Gastrocnemius medialis (tissue), 4 donors: ENCODE measurements at regions not wholly inside any gene's neighbourhood (a gene's known extent, or its start where the extent isn't known, plus 50 kb on each side); places are given as distances from the start of the nearest gene placed in this dataset.

Source experiments
- ATAC-seq, 2 donors: fragments of 150-250 bp; one replicate each; pipeline ENCODE4 v1.9.1; 2016
- DNase-seq, 2 donors: peaks; one replicate each; pipeline ENCODE4 v3.0.0-alpha.2; 2019
- H3K27ac ChIP-seq, 4 donors: fragments of 200-600 bp; sonication (generic); 1 replicate in 1 of 4; 2 replicates in 3 of 4; pipeline ENCODE4 v1.5.1; 2016 to 2018; ENCODE audit warnings: mild to moderate bottlenecking in 2 of 4, moderate library complexity in 1 of 4
- H3K27me3 ChIP-seq, 3 donors: fragments of 200-600 bp; sonication (generic) in 2 of 3; 1 replicate in 1 of 3; 2 replicates in 2 of 3; pipeline versions ENCODE4 v1.5.1 to v1.6.0; 2016 to 2019; ENCODE audit warnings: mild to moderate bottlenecking in 1 of 3, moderate library complexity in 1 of 3
- H3K36me3 ChIP-seq, 2 donors: fragments of 200-600 bp; sonication (generic) in 1 of 2; one replicate each; pipeline ENCODE4 v1.5.1; 2017 to 2018
- H3K4me1 ChIP-seq, 2 donors: fragments of 200-600 bp; sonication (generic) in 1 of 2; one replicate each; pipeline ENCODE4 v1.5.1; 2016 to 2017; ENCODE audit warnings: mild to moderate bottlenecking in 2 of 2
- H3K4me3 ChIP-seq, 4 donors: fragments of 200-600 bp; sonication (generic) in 3 of 4; 1 replicate in 1 of 4; 2 replicates in 3 of 4; pipeline ENCODE4 v1.5.1; 2016 to 2019; ENCODE audit warnings: mild to moderate bottlenecking in 2 of 4
- H3K9me3 ChIP-seq, 3 donors: fragments of 200-600 bp; sonication (generic) in 2 of 3; 1 replicate in 1 of 3; 2 replicates in 2 of 3; pipeline ENCODE4 v1.5.1; 2016 to 2019
- POLR2A ChIP-seq, 2 donors: fragments of 450-650 bp; IDR thresholded peaks; one replicate each; pipeline ENCODE4 v1.6.1; 2017; ENCODE audit warnings: antibody characterized with exemption in 2 of 2, mild to moderate bottlenecking in 2 of 2, moderate library complexity in 2 of 2
- in situ Hi-C, 4 donors: fragments of 200-750 bp; cut with MboI; loops; one replicate each; pipeline versions ENCODE4 v1.15.0 to v1.8.0; 2017; ENCODE audit warnings: low sequenced_read_pairs in 4 of 4
- intact Hi-C: fragments of 100-400 bp; cut with DNase I; formaldehyde crosslinking; loops from one replicate; pipeline ENCODE4 v1.15.1; 2023; ENCODE audit warnings: low total_unique reads
- TF ChIP-seq, protein P1 (sequence below), 5 experiments: fragments of 450-650 bp in 3 of 5; fragments of 200-600 bp in 2 of 5; sonication (generic) in 2 of 5; IDR thresholded peaks in 4 of 5; conservative IDR thresholded peaks in 1 of 5; 1 replicate in 4 of 5; 2 replicates in 1 of 5; pipeline ENCODE4 v1.5.1; 2016 to 2019; ENCODE audit warnings: antibody characterized with exemption in 5 of 5, mild to moderate bottlenecking in 3 of 5, moderate library complexity in 3 of 5

DNA sequence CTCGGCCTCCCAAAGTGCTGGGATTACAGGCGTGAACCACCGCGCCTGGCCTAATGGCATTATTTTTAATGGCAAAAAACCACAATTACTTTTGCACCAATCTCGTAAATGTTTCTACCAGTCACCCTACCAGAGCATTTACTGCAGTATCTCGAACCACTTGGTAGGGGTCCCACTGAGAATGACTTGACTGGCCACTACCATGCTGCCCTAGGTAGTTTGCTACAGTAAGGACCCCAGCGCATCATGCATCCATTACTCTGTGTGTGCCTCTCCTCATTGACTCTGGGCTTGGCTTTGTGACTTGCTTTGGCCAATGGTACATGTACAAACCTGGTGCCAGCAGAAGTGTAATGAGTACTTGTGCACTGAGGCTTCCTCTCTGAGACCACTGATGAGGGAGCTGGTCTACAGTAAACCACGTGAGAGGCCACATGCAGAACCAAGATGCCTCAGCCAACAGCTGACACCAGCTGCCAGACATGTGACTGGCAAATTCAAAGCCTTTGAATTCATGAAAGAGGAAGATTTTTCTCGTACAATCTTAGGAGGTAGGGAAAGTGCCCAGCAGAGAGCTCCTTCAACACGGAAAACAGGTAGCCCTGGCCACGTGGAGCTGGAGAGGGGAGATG, 421.7 kb upstream of the C16orf82 start:
- no peak for DNase-seq
- TF ChIP-seq POLR2A (IDR thresholded peaks at IDR 0.05) = no peak
- TF ChIP-seq, protein P1, sequence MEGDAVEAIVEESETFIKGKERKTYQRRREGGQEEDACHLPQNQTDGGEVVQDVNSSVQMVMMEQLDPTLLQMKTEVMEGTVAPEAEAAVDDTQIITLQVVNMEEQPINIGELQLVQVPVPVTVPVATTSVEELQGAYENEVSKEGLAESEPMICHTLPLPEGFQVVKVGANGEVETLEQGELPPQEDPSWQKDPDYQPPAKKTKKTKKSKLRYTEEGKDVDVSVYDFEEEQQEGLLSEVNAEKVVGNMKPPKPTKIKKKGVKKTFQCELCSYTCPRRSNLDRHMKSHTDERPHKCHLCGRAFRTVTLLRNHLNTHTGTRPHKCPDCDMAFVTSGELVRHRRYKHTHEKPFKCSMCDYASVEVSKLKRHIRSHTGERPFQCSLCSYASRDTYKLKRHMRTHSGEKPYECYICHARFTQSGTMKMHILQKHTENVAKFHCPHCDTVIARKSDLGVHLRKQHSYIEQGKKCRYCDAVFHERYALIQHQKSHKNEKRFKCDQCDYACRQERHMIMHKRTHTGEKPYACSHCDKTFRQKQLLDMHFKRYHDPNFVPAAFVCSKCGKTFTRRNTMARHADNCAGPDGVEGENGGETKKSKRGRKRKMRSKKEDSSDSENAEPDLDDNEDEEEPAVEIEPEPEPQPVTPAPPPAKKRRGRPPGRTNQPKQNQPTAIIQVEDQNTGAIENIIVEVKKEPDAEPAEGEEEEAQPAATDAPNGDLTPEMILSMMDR (IDR thresholded peaks at IDR 0.05 in 4 of 5, conservative IDR thresholded peaks at IDR 0.05 in 1 of 5) = no peak
- Histone ChIP-seq H3K36me3 (no peaks in the 10 kb centered on the region), H3K4me3 (no peak overlapping the region), H3K4me1 (no peaks in the 10 kb centered on the region), H3K9me3 (no peaks in the 10 kb centered on the region), H3K27me3 (no peaks in the 10 kb centered on the region), H3K27ac (no peak overlapping the region)
- intact Hi-C loops (no loop called here), in situ Hi-C loops (no loop called here)
- no peak for ATAC-seq

DNA sequence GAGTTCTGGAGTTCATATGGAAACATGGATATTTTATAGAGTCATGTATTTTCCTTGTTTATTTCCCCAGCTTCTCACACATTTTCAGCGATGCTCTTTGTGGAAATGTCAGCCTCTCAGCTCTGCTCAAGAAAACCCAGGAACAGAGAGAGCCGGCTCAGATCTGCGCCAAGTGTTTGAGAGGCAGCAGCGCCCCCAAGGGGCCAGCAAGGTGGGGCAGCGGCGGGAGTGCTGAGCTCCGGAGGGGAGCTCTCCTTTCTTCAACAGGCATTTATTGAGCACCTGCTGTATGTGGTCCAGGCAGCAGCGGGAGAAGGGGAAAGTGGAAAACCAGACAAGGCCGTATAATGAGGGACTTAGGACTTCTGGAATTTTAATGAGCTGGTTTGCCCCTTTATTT, 421.1 kb upstream of the C16orf82 start:
- ATAC-seq = no peak
- intact Hi-C loops = no loop called here

DNA sequence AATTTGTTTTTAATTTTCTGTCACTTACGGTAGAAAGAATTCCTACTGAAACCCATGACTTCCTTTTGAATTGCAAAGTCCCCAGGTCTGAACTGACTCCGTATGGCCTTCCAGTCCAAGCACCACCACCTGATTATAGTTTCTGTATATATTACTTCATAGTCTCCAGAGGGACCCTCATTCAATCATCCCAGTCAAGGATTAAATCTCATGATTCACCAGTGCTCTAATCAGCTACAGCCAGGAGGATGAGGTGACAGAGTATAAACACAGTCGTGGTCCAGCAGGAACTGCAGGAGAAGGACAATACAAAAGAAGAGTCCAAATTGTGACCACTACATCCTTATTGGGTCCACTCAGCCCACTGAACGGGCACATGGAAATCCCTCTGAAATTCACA, 418.9 kb upstream of the C16orf82 start:
- no peaks in the 10 kb centered on the region for H3K36me3 ChIP-seq
- in situ Hi-C loops (no loop called here), intact Hi-C loops (no loop called here)
- no peak for ATAC-seq
- H3K27me3 ChIP-seq = no peaks in the 10 kb centered on the region
- no peak for DNase-seq
- H3K27ac ChIP-seq = no peak overlapping the region
- H3K9me3 ChIP-seq = no peaks in the 10 kb centered on the region
- no peak overlapping the region for H3K4me3 ChIP-seq
- TF ChIP-seq, protein P1 (IDR thresholded peaks at IDR 0.05 in 4 of 5, conservative IDR thresholded peaks at IDR 0.05 in 1 of 5) = no peak
- TF ChIP-seq POLR2A (IDR thresholded peaks at IDR 0.05) = no peak
- no peaks in the 10 kb centered on the region for H3K4me1 ChIP-seq

More for the DNA sequence above, 421.1 kb upstream of the C16orf82 start:
- in situ Hi-C loops = no loop called here
- H3K27me3 ChIP-seq = no peaks in the 10 kb centered on the region
- H3K4me1 ChIP-seq = no peaks in the 10 kb centered on the region
- TF ChIP-seq, protein P1 (IDR thresholded peaks at IDR 0.05 in 4 of 5, conservative IDR thresholded peaks at IDR 0.05 in 1 of 5) = no peak
- TF ChIP-seq POLR2A (IDR thresholded peaks at IDR 0.05) = no peak
- no peak for DNase-seq
- H3K27ac ChIP-seq = no peak overlapping the region
- H3K4me3 ChIP-seq = no peak overlapping the region
- H3K9me3 ChIP-seq = no peaks in the 10 kb centered on the region
- H3K36me3 ChIP-seq = no peaks in the 10 kb centered on the region

DNA sequence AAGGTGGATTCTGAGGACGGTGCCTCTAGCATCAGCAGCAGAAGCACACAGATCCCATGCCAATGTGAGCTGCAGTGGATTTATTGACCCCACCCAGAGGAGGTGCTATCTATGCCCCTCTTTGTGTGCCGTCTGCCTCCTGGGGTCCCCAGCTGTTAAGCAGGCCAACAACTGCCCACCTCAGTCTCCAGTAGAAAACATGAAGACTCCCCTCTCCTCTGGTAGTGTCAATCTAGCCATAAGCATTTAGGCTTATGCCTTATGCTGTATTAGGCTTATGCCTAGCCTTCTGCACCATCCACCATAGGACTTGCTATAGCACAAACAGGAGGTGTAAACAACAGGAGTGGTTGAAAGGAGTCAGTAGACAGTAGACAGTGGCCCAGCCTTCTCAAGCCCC, 417.9 kb upstream of the C16orf82 start:
- no peaks in the 10 kb centered on the region for H3K36me3 ChIP-seq
- TF ChIP-seq POLR2A (IDR thresholded peaks at IDR 0.05) = no peak
- TF ChIP-seq, protein P1 (IDR thresholded peaks at IDR 0.05 in 4 of 5, conservative IDR thresholded peaks at IDR 0.05 in 1 of 5) = no peak
- no peak overlapping the region for H3K4me3 ChIP-seq
- H3K4me1 ChIP-seq = no peaks in the 10 kb centered on the region
- no peak for ATAC-seq
- no peak overlapping the region for H3K27ac ChIP-seq
- H3K27me3 ChIP-seq = no peaks in the 10 kb centered on the region
- DNase-seq = no peak
- in situ Hi-C loops = no loop called here
- H3K9me3 ChIP-seq = no peaks in the 10 kb centered on the region
- intact Hi-C loops = no loop called here
